ENCODE measurements at regions not wholly inside any gene's neighbourhood (a gene's known extent, or its start where the extent isn't known, plus 50 kb on each side); places are given as distances from the start of the nearest gene placed in this dataset.

GRCh38 chr5:166093312-166093711 lies 2198.1 kb upstream of the WWC1 start:
- DNase-seq (ENCODE audit: extremely low read depth, insufficient read length): no peak
- no peak for TF ChIP-seq CTCF (IDR thresholded peaks at IDR 0.05; ENCODE audit: insufficient read depth, low read length, poor library complexity, severe bottlenecking)
- H3K4me3 ChIP-seq (replicated peaks; ENCODE audit: low read depth, low read length): no peak overlapping the region
- no peaks in the 10 kb centered on the region for H3K36me3 ChIP-seq (ENCODE audit: control insufficient read depth, insufficient read depth, low read length)
- H3K27me3 ChIP-seq (replicated peaks; ENCODE audit: control insufficient read depth, insufficient read depth, low read length): no peaks in the 10 kb centered on the region

GRCh38 chr5:166102947-166103346 lies 2188.5 kb upstream of the WWC1 start:
- H3K27me3 ChIP-seq (replicated peaks; ENCODE audit: control insufficient read depth, insufficient read depth, low read length): no peaks in the 10 kb centered on the region
- no peak for TF ChIP-seq CTCF (IDR thresholded peaks at IDR 0.05; ENCODE audit: insufficient read depth, low read length, poor library complexity, severe bottlenecking)
- no peak overlapping the region for H3K4me3 ChIP-seq (replicated peaks; ENCODE audit: low read depth, low read length)
- no peak for DNase-seq (ENCODE audit: extremely low read depth, insufficient read length)
- H3K36me3 ChIP-seq (ENCODE audit: control insufficient read depth, insufficient read depth, low read length): no peaks in the 10 kb centered on the region

- Histone ChIP-seq H3K27me3 (replicated peaks; ENCODE audit: control insufficient read depth, insufficient read depth, low read length) (no peaks in the 10 kb centered on the region), H3K4me3 (replicated peaks; ENCODE audit: low read depth, low read length) (no peak overlapping the region), H3K36me3 (ENCODE audit: control insufficient read depth, insufficient read depth, low read length) (no peaks in the 10 kb centered on the region)
- TF ChIP-seq CTCF (IDR thresholded peaks at IDR 0.05; ENCODE audit: insufficient read depth, low read length, poor library complexity, severe bottlenecking): no peak
- no peak for DNase-seq (ENCODE audit: extremely low read depth, insufficient read length)
Measured at GRCh38 chr5:166111021-166111420, 2180.4 kb upstream of the WWC1 start.

GRCh38 chr5:166117072-166118066 lies 2174.1 kb upstream of the WWC1 start:
- H3K4me3 ChIP-seq (replicated peaks; ENCODE audit: low read depth, low read length): no peak overlapping the region
- no peak for TF ChIP-seq CTCF (IDR thresholded peaks at IDR 0.05; ENCODE audit: insufficient read depth, low read length, poor library complexity, severe bottlenecking)
- DNase-seq (ENCODE audit: extremely low read depth, insufficient read length): no peak
- no peaks in the 10 kb centered on the region for H3K27me3 ChIP-seq (replicated peaks; ENCODE audit: control insufficient read depth, insufficient read depth, low read length)
- H3K36me3 ChIP-seq (ENCODE audit: control insufficient read depth, insufficient read depth, low read length): no peaks in the 10 kb centered on the region

- no peak for TF ChIP-seq CTCF (IDR thresholded peaks at IDR 0.05; ENCODE audit: insufficient read depth, low read length, poor library complexity, severe bottlenecking)
- H3K36me3 ChIP-seq (ENCODE audit: control insufficient read depth, insufficient read depth, low read length): no peaks in the 10 kb centered on the region
- no peak overlapping the region for H3K4me3 ChIP-seq (replicated peaks; ENCODE audit: low read depth, low read length)
- H3K27me3 ChIP-seq (replicated peaks; ENCODE audit: control insufficient read depth, insufficient read depth, low read length): no peaks in the 10 kb centered on the region
- no peak for DNase-seq (ENCODE audit: extremely low read depth, insufficient read length)
Measured at GRCh38 chr5:166119506-166119905, 2171.9 kb upstream of the WWC1 start.
